ENCODE measurements at regions not wholly inside any gene's neighbourhood (a gene's known extent, or its start where the extent isn't known, plus 50 kb on each side); places are given as distances from the start of the nearest gene placed in this dataset.

DNA sequence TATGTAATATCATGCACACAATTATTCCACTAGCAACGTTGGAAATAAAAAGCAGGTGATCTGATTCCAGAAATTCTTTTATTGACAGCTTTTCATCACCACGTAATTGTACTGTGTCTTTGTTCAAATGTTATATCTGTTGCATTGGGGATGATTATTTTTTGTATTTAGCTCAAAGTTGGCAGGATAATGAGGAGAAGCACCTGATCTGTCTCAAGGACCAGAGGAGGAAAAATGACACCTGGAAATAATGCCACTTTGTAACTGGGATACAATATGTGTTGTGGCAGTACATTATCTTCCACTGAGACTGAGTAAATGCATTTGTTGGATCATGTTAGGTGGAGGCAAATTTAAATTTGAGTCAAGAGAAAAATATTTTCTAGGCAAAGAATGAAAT lies 1298.8 kb upstream of the CDH6 start:
- Histone ChIP-seq H2AFZ (ENCODE audit: low read depth, low read length) (no peak overlapping the region), H4K20me1 (replicated peaks; ENCODE audit: control insufficient read depth, extremely low read depth, insufficient read depth, low read length) (no peaks in the 10 kb centered on the region), H3K4me1 (ENCODE audit: control insufficient read depth, extremely low read depth, insufficient read depth, low read length) (no peaks in the 10 kb centered on the region), H3K36me3 (ENCODE audit: control insufficient read depth in 2 of 2, extremely low read depth in 1 of 2, insufficient read depth in 2 of 2, low read length in 2 of 2) (no peaks in the 10 kb centered on the region), H3K4me3 (replicated peaks in 1 of 3; ENCODE audit: insufficient read depth in 1 of 3, low read depth in 1 of 3, low read length in 3 of 3) (no peak overlapping the region), H3K27ac (ENCODE audit: insufficient read depth, low read depth, low read length) (no peak overlapping the region), H3K9me3 (replicated peaks; ENCODE audit: control insufficient read depth, insufficient read depth, low read length) (no peaks in the 10 kb centered on the region), H3K9me1 (replicated peaks; ENCODE audit: control insufficient read depth, extremely low read depth, insufficient read depth, low read length) (no peaks in the 10 kb centered on the region), H3K4me2 (ENCODE audit: insufficient read depth, low read length) (no peak overlapping the region), H3K9ac (replicated peaks; ENCODE audit: extremely low read depth, insufficient read depth, low read length) (no peak overlapping the region), H3K79me2 (ENCODE audit: control insufficient read depth, insufficient read depth, low read length) (no peaks in the 10 kb centered on the region), H3K27me3 (ENCODE audit: control insufficient read depth in 2 of 2, insufficient read depth in 2 of 2, low read length in 2 of 2) (no peaks in the 10 kb centered on the region)
- intact Hi-C loops (cut with micrococcal nuclease) (no loop called here), dilution Hi-C loops (cut with MboI; ENCODE audit: extremely low pct_ligation_motif_present, low sequenced_read_pairs) (no loop called here)
- BruUV-seq (replicated peaks): no TSS peak
- FAIRE-seq (no peak), DNase-seq (ENCODE audit: low read depth, low spot score) (no peak)
- TF ChIP-seq FOS (IDR thresholded peaks at IDR 0.05; ENCODE audit: borderline replicate concordance, insufficient read depth, low read length) (no peak), MYC (IDR thresholded peaks at IDR 0.05; ENCODE audit: low read depth, low read length) (no peak), EZH2 (IDR thresholded peaks at IDR 0.05; ENCODE audit: borderline replicate concordance, low read depth, low read length, severe bottlenecking) (no peak), POLR2A (IDR thresholded peaks at IDR 0.05; ENCODE audit: low read depth, low read length) (no peak), POLR2AphosphoS5 (IDR thresholded peaks at IDR 0.05; ENCODE audit: insufficient read depth, low read depth, low read length) (no peak), GATA2 (IDR thresholded peaks at IDR 0.05; ENCODE audit: insufficient read depth, insufficient read length, low read depth, low read length) (no peak), JUN (IDR thresholded peaks at IDR 0.05; ENCODE audit: borderline replicate concordance, insufficient read depth, insufficient read length, low read depth) (no peak)
- TF ChIP-seq, protein P1, sequence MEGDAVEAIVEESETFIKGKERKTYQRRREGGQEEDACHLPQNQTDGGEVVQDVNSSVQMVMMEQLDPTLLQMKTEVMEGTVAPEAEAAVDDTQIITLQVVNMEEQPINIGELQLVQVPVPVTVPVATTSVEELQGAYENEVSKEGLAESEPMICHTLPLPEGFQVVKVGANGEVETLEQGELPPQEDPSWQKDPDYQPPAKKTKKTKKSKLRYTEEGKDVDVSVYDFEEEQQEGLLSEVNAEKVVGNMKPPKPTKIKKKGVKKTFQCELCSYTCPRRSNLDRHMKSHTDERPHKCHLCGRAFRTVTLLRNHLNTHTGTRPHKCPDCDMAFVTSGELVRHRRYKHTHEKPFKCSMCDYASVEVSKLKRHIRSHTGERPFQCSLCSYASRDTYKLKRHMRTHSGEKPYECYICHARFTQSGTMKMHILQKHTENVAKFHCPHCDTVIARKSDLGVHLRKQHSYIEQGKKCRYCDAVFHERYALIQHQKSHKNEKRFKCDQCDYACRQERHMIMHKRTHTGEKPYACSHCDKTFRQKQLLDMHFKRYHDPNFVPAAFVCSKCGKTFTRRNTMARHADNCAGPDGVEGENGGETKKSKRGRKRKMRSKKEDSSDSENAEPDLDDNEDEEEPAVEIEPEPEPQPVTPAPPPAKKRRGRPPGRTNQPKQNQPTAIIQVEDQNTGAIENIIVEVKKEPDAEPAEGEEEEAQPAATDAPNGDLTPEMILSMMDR (IDR thresholded peaks at IDR 0.05; ENCODE audit: extremely low read depth in 1 of 2, insufficient read depth in 1 of 2, low read depth in 1 of 2, low read length in 2 of 2): no peak
- TF ChIP-seq, protein P2, sequence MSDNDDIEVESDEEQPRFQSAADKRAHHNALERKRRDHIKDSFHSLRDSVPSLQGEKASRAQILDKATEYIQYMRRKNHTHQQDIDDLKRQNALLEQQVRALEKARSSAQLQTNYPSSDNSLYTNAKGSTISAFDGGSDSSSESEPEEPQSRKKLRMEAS (IDR thresholded peaks at IDR 0.05; ENCODE audit: insufficient read depth, insufficient read length): no peak
- CTCF ChIA-PET: no interaction called here
- POLR2A ChIA-PET: no interaction called here

Measured in endothelial cell of umbilical vein (primary cell).